Chondrocyte (in vitro differentiated cells): ENCODE measurements at regions not wholly inside any gene's neighbourhood (a gene's known extent, or its start where the extent isn't known, plus 50 kb on each side); places are given as distances from the start of the nearest gene placed in this dataset.

Experiments used
- DNase-seq: peaks from one replicate; pipeline ENCODE4 v3.0.0; 2021; ENCODE audit warnings: mixed read lengths, low spot score
- H3K27ac Mint-ChIP-seq: one replicate; pipeline ENCODE4 v1.8.0; 2021; ENCODE audit warnings: mild to moderate bottlenecking, moderate library complexity, mixed read lengths; ENCODE audit not compliant: unreplicated experiment
- H3K27me3 Mint-ChIP-seq: 2 replicates; pipeline ENCODE4 v1.8.0; 2021; ENCODE audit warnings: low read depth, mixed read lengths
- H3K36me3 Mint-ChIP-seq: 2 replicates; pipeline ENCODE4 v1.8.0; 2021; ENCODE audit warnings: low read depth, mixed read lengths
- H3K4me1 Mint-ChIP-seq: 2 replicates; pipeline ENCODE4 v1.8.0; 2021; ENCODE audit warnings: low read depth, mild to moderate bottlenecking, mixed read lengths
- H3K4me3 Mint-ChIP-seq: one replicate; pipeline ENCODE4 v1.8.0; 2021; ENCODE audit warnings: mild to moderate bottlenecking, moderate library complexity, mixed read lengths; ENCODE audit not compliant: unreplicated experiment
- H3K9me3 Mint-ChIP-seq: 2 replicates; pipeline ENCODE4 v1.8.0; 2021; ENCODE audit warnings: low read depth, mixed read lengths
- CTCF ChIP-seq: fragments of 200-600 bp; sonication (generic); IDR thresholded peaks from 2 replicates; pipeline ENCODE4 v1.5.0; 2021; ENCODE audit warnings: antibody characterized with exemption, mild to moderate bottlenecking, moderate library complexity

- H3K36me3 Mint-ChIP-seq = no peaks in the 10 kb centered on the region
- TF ChIP-seq CTCF = no peak
- peaks cover 3% of the 10 kb centered on the region for H3K9me3 Mint-ChIP-seq
- no peak overlapping the region for H3K27ac Mint-ChIP-seq
- no peak for DNase-seq
- no peaks in the 10 kb centered on the region for H3K4me1 Mint-ChIP-seq
- H3K27me3 Mint-ChIP-seq = peaks cover 8% of the 10 kb centered on the region
- H3K4me3 Mint-ChIP-seq = no peak overlapping the region
Measured at GRCh38 chr3:13954741-13955483, 75.0 kb upstream of the WNT7A start.

- H3K4me3 Mint-ChIP-seq = no peak overlapping the region
- DNase-seq = no peak
- no peaks in the 10 kb centered on the region for H3K4me1 Mint-ChIP-seq
- peaks cover 12% of the 10 kb centered on the region for H3K27me3 Mint-ChIP-seq
- peaks cover 3% of the 10 kb centered on the region for H3K9me3 Mint-ChIP-seq
- no peak for TF ChIP-seq CTCF
- no peak overlapping the region for H3K27ac Mint-ChIP-seq
- H3K36me3 Mint-ChIP-seq = no peaks in the 10 kb centered on the region
Measured at GRCh38 chr3:13954266-13954665, 74.4 kb upstream of the WNT7A start.

GRCh38 chr3:13951184-13951583 is 71.3 kb upstream of the WNT7A start:
- Mint-ChIP-seq H3K27ac (no peak overlapping the region), H3K4me3 (no peak overlapping the region), H3K9me3 (peaks cover 13% of the 10 kb centered on the region), H3K27me3 (peaks cover 29% of the 10 kb centered on the region), H3K36me3 (no peaks in the 10 kb centered on the region), H3K4me1 (no peaks in the 10 kb centered on the region)
- TF ChIP-seq CTCF = no peak
- DNase-seq = no peak

- Mint-ChIP-seq H3K27me3 (peaks cover 29% of the 10 kb centered on the region), H3K27ac (no peak overlapping the region), H3K4me1 (no peaks in the 10 kb centered on the region), H3K9me3 (peaks cover 22% of the 10 kb centered on the region), H3K36me3 (peaks cover 4% of the 10 kb centered on the region), H3K4me3 (no peak overlapping the region)
- DNase-seq = no peak
- TF ChIP-seq CTCF = no peak
Measured at GRCh38 chr3:13950042-13950441, 70.2 kb upstream of the WNT7A start.

- Mint-ChIP-seq H3K27ac (no peak overlapping the region), H3K27me3 (peaks cover 28% of the 10 kb centered on the region), H3K9me3 (peaks cover 41% of the 10 kb centered on the region), H3K4me1 (no peaks in the 10 kb centered on the region), H3K36me3 (peaks cover 4% of the 10 kb centered on the region), H3K4me3 (no peak overlapping the region)
- no peak for TF ChIP-seq CTCF
- no peak for DNase-seq
Measured at GRCh38 chr3:13947912-13948311, 68.0 kb upstream of the WNT7A start.
